Hippocampal formation (tissue), 2 donors: ENCODE measurements at regions not wholly inside any gene's neighbourhood (a gene's known extent, or its start where the extent isn't known, plus 50 kb on each side); places are given as distances from the start of the nearest gene placed in this dataset.

ENCODE experiments used
- DNase-seq, 2 donors: peaks; one replicate each; lab custom pipeline; 2025; lab: John Stamatoyannopoulos, UW

DNA sequence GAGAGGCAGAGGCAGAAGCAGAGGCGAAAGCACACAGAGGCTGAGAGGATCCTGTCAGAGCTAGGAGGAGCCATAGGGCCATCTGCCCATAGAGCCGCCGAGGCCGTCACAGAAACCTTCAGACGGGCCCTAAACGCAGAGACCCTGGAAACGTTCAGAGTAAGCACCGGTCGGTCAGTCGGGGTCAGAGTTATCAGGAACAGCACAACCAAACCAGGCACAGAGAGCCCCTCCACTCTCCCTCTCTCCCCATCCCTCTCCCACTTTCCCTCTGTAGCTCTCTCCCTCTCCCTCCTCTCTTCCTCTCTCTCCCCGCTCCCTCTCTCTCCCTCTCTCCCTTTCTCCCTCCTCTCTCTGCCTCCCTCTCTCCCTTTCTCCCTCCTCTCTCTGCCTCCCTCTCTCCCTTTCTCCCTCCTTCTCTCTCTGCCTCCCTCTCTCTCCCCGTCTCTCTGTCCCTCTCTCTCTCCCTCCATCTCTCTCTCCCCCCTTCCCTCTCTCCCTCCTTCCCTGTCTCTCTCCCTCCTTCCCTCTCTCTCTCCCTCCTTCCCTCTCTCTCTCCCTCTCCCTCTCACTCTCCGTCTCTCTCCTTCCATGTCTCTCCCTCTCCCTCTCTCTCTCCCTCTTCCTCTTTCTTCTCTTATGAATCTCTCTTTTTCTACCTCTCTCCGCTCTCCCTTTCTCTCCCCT is 138.9 kb downstream of the C16orf95 start:
- no peak for DNase-seq

GRCh38 chr16:87178977-87179376 is 138.2 kb downstream of the C16orf95 start:
- DNase-seq = no peak

GRCh38 chr16:87180069-87180468 is 137.1 kb downstream of the C16orf95 start:
- DNase-seq = no peak

DNA sequence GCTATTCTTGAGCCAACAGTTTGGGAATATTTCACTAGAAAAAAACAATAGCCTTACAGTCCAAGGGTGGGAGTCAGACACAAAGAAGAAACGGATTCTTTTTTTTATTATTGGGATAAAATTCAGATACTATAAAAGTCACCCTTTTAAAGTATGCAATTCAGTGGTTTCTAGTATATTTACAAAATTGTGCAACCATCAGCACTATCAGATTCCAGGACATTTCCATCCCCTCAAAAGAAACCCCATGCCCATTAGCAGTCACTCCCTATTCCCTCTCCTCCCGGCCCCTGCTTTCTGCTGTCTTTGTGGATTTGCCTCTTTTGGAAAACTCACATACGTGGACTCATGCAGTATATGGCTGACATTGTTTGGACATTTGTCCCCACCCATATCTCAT is 134.4 kb downstream of the C16orf95 start:
- no peak for DNase-seq

- DNase-seq = no peak
These were observed 133.5 kb downstream of the C16orf95 start for GRCh38 chr16:87183647-87184046.

- DNase-seq = no peak
These were observed 131.9 kb downstream of the C16orf95 start for GRCh38 chr16:87185308-87185707.

DNA sequence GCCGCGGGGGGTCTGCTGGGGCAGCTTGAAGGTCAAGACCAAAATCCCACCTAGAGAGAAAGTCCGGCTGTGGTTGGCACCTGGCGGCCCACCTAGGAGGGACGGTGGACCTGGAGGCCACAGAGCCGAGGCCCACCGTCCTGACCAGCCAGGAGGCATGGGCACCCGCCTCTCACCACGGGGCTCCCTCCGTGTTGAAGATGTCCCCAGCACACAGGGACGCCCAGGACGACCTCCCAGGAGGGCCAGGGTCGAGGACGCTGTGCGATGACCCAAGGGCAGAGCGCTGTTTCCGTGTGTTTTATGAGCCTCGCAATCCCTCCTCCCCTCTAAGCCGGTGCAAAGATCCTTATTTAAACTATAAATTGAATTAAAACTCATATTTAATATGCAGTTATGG is 131.2 kb downstream of the C16orf95 start:
- DNase-seq = no peak

GRCh38 chr16:87186446-87186845 is 130.7 kb downstream of the C16orf95 start:
- DNase-seq = no peak

DNA sequence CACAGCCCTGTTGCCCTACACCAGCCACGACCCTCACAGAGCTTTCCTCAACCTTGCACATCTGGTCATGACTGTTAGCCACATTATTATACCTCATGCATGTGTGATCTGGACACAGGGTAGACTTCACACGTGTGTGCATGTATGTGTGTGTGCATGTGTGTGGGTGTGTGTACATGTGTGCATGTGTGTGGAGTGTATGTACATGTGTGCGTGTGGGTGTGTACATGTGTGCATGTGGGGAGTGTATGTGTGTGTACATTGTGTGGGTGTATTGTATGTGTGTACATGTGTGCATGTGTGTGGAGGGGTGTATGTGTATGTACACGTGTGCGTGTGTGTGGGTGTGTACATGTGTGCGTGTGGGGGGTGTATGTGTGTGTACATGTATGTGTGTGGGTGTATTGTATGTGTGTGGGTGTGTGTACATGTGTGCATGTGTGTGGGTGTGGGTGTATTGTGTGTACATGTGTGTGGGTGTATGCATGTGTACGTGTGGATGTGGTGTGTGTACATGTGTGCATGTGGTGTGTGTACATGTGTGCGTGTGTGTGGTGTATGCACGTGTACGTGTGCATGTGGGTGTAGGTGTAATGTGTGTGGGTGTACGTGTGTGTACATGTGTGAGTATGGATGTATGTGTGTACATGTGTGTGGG is 130.2 kb downstream of the C16orf95 start:
- DNase-seq = no peak

GRCh38 chr16:87188104-87188503 is 129.1 kb downstream of the C16orf95 start:
- no peak for DNase-seq

DNA sequence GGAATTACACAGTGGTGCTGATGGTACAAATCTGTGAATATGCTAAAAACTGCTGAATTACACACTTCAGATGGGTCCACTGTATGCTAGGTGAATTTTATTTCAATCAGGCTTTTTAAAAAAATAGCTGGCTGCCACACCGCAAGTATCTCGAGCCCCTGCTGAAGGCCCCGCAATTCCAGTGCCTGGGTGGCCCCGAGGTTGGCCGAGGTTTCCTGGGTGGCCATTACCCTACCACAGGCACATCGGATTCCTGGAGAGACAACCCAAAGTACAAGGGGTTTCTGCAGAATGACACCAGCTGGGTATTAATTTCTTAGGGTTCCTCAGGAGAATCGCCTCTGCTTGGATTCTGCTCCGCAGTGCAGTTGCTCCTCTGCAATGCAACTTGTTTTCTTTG is 127.8 kb downstream of the C16orf95 start:
- no peak for DNase-seq

GRCh38 chr16:87190288-87191230 is 126.6 kb downstream of the C16orf95 start:
- DNase-seq = no peak

DNA sequence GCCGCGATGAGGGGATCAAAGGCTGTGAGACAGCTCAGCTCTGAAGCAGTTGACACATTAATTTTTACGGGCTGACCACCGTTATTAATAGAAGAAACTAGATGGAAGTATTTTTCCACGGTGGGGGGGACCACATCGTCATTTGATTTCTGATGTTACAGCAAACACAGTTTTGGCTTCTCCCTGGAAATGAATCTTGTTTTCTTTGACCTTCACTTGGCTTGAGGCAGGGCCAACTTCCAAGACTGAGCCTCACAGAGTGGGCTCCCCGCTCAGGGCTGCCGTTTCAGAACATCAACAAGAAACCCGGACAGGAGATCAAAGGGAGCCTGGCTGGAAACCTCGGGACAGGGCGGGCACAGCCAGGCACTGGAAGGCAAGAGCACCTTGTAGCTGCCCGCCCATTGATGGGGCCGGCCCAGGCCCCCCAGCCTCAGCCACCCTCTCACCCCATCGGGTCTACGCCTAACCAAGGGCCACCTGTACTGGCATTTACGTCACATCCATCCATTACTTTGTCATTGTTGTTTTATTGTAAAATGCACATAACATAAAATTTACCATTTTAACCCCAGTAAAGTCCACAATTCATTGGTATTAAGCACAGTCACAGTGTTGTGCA is 124.6 kb downstream of the C16orf95 start:
- no peak for DNase-seq

GRCh38 chr16:87194172-87194571 is 123.0 kb downstream of the C16orf95 start:
- DNase-seq = no peak

DNA sequence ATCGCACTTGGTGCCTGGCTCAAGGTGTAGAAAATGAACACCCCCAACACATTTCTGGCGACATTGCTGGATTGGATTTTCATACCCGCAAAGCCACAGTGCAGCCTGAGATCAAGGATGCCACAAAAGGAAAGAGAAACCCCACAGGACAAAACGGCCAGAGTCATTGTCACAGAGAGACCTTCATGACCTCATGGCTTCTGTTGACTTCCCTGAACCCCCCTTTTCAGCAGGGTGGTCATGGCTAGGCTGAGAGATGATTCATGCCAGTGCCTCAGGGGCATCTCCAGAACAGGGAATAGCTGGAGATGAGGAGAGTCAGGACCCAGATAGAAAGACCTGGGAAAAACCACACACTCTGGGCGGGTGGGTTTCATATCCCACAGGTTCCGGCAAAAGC is 122.0 kb downstream of the C16orf95 start:
- DNase-seq = no peak

GRCh38 chr16:87196231-87196630 is 121.0 kb downstream of the C16orf95 start:
- DNase-seq = no peak

DNA sequence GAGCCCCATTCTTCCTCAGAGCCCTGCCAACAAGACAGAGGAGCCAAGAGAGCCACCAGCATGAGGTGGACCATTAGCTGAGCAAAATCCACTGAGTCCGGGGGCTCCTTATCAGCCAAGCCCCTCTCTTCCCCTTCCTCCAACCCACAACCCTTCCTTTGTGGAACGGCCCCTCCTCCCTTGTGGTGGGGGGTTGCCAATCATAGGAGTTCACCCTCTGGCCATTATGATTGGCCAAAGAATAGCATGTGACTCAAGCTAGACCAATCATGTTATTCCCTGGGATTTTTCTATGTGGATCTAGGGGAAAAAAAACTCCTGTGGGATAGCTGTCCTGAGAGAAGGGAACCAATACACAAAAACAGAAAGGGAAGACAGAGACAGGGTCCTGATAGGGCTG is 120.5 kb downstream of the C16orf95 start:
- DNase-seq = no peak

GRCh38 chr16:87198328-87198832 is 118.8 kb downstream of the C16orf95 start:
- DNase-seq = no peak

- no peak for DNase-seq
These were observed 118.3 kb downstream of the C16orf95 start for GRCh38 chr16:87198881-87199280.

GRCh38 chr16:87199379-87199778 is 117.8 kb downstream of the C16orf95 start:
- DNase-seq = no peak

DNA sequence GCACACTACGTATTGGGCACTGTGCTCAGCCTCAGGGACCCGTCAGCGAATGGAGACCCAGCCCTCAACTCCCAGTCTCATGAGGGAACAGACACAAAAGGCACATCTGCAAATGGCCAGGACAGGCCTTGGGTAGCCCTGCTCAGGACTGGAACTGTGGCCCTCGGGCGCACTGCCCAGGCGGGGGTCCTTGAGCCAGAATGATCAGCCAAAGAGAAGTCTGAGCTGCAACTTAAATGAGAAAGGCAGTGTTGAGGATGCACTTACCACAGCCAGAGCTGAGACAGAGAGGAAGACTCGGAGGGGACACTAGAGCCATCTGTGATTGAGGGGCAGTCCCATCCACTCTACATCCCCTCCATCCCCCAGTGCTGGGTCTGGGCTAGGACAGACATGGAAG is 117.3 kb downstream of the C16orf95 start:
- DNase-seq = no peak

GRCh38 chr16:87200637-87201036 is 116.6 kb downstream of the C16orf95 start:
- no peak for DNase-seq
